ENCODE measurements at regions not wholly inside any gene's neighbourhood (a gene's known extent, or its start where the extent isn't known, plus 50 kb on each side); places are given as distances from the start of the nearest gene placed in this dataset.

DNA sequence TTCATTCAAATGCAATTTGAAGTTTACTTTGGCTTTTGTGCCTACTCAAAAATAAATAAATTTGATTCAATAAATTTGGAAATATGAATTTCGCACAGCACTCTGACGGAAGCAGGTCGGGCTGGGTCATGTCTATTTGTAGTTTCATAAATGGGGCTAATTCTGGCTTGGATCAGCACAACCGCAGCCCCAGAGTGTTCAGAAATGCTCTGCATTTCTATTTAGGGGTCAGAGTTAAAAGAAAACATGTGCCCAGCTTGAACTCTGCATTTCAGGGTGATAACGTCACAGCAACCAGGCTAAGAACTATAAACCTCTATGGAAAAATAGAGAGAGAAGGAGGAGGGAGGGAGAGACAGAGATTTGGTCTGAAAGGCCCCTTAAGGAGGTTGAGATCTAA, 480.9 kb upstream of the NOX3 start:
- TF ChIP-seq, protein P1, sequence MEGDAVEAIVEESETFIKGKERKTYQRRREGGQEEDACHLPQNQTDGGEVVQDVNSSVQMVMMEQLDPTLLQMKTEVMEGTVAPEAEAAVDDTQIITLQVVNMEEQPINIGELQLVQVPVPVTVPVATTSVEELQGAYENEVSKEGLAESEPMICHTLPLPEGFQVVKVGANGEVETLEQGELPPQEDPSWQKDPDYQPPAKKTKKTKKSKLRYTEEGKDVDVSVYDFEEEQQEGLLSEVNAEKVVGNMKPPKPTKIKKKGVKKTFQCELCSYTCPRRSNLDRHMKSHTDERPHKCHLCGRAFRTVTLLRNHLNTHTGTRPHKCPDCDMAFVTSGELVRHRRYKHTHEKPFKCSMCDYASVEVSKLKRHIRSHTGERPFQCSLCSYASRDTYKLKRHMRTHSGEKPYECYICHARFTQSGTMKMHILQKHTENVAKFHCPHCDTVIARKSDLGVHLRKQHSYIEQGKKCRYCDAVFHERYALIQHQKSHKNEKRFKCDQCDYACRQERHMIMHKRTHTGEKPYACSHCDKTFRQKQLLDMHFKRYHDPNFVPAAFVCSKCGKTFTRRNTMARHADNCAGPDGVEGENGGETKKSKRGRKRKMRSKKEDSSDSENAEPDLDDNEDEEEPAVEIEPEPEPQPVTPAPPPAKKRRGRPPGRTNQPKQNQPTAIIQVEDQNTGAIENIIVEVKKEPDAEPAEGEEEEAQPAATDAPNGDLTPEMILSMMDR (IDR thresholded peaks at IDR 0.05; ENCODE audit: low read depth, low read length), result no peak
- TF ChIP-seq POLR2A (IDR thresholded peaks at IDR 0.05; ENCODE audit: extremely low read depth, insufficient read length) (no peak), MYC (IDR thresholded peaks at IDR 0.05; ENCODE audit: low read depth, low read length) (no peak)
- TF ChIP-seq, protein P2, sequence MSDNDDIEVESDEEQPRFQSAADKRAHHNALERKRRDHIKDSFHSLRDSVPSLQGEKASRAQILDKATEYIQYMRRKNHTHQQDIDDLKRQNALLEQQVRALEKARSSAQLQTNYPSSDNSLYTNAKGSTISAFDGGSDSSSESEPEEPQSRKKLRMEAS (IDR thresholded peaks at IDR 0.05; ENCODE audit: low read depth, low read length), result no peak
